ENCODE measurements at regions not wholly inside any gene's neighbourhood (a gene's known extent, or its start where the extent isn't known, plus 50 kb on each side); places are given as distances from the start of the nearest gene placed in this dataset.
"Not testable (repeated sequence)": the region's sequence is repeated elsewhere in the genome, so short reads cannot be mapped to it uniquely, and the experiment has no call there.

DNA sequence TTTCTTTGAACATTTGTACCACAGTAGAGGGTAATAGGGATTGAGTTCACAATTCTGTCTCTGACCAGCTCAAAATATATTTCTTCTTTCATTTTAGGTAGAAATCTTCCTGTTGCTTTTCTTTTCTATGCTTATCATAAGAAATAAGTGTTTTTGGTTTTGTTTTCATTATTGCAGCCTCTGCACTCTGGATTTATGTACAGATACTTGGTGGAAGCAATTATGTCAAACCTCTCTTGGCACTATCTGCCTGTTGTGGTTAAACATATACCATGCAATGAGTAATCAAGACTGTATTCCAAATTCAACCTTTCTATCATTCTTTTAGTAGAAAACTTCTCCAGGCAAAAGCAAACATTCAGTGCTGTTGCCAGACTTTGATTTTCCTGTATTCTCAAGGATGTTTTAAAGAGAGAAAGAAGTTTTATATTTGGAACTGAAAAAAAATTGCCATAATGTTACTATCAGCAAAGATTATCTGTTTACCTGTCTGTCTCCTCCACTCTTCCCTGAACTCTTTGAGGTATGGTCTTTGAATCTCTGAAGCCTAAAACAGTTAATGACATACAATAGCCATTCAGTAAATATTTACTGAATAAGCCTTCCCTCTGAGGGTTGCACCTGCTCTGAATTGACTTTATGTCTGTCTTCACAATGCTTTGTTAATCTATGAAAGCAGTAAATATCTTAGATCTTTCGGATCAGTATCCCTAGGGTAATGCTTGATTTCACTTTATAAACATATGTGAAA lies 612.5 kb upstream of the PRR20A start:
- H3K9me3 ChIP-seq (ENCODE audit: control insufficient read depth in 2 of 2, low read length in 2 of 2) = no peaks in the 10 kb centered on the region

GRCh38 chr13:56530096-56530495 lies 610.6 kb upstream of the PRR20A start:
- H3K9me3 ChIP-seq (ENCODE audit: control insufficient read depth in 2 of 2, low read length in 2 of 2) = no peaks in the 10 kb centered on the region
- H3K27me3 ChIP-seq (ENCODE audit: control insufficient read depth in 2 of 2, insufficient read depth in 2 of 2, low read length in 2 of 2) = no peaks in the 10 kb centered on the region
- H3K4me3 ChIP-seq (ENCODE audit: low read length in 2 of 2) = no peak overlapping the region
- no peak overlapping the region for H3K27ac ChIP-seq (ENCODE audit: low read depth in 2 of 2, low read length in 2 of 2)
- no peak overlapping the region for H3K9ac ChIP-seq (ENCODE audit: low read depth in 1 of 2, low read length in 2 of 2)
- H3K36me3 ChIP-seq (ENCODE audit: control insufficient read depth in 2 of 2, insufficient read depth in 2 of 2, low read length in 2 of 2) = no peaks in the 10 kb centered on the region
- H3K4me1 ChIP-seq (ENCODE audit: control insufficient read depth in 2 of 2, insufficient read depth in 2 of 2, low read length in 2 of 2) = no peaks in the 10 kb centered on the region

More for the DNA sequence above, 612.5 kb upstream of the PRR20A start:
- Histone ChIP-seq H3K9ac (ENCODE audit: low read depth in 1 of 2, low read length in 2 of 2) (no peak overlapping the region), H3K4me3 (ENCODE audit: low read length in 2 of 2) (no peak overlapping the region), H3K27me3 (ENCODE audit: control insufficient read depth in 2 of 2, insufficient read depth in 2 of 2, low read length in 2 of 2) (no peaks in the 10 kb centered on the region), H3K4me1 (ENCODE audit: control insufficient read depth in 2 of 2, insufficient read depth in 2 of 2, low read length in 2 of 2) (no peaks in the 10 kb centered on the region), H3K36me3 (ENCODE audit: control insufficient read depth in 2 of 2, insufficient read depth in 2 of 2, low read length in 2 of 2) (no peaks in the 10 kb centered on the region), H3K27ac (ENCODE audit: low read depth in 2 of 2, low read length in 2 of 2) (no peak overlapping the region)

DNA sequence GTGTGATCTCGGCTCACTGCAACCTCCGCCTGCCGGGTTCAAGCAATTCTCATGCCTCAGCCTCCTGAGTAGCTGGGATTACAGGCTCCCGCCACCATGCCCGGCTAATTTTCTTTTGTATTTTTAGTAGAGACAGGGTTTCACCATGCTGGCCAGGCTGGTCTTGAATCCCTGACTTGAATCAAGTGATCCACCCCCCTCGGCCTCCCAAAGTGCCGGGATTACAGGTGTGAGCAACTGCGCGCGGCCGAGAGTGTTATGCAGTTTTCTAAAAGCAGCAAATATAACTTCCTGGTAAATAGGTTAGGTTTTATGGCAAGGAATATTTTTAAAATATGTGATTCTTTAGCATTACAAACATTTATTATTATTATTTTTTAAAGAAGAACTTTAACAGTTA lies 592.8 kb upstream of the PRR20A start:
- not testable (repeated sequence) for H3K4me3 ChIP-seq (ENCODE audit: low read length in 2 of 2); H3K36me3 ChIP-seq (ENCODE audit: control insufficient read depth in 2 of 2, insufficient read depth in 2 of 2, low read length in 2 of 2); H3K9ac ChIP-seq (ENCODE audit: low read depth in 1 of 2, low read length in 2 of 2); H3K9me3 ChIP-seq (ENCODE audit: control insufficient read depth in 2 of 2, low read length in 2 of 2); H3K27ac ChIP-seq (ENCODE audit: low read depth in 2 of 2, low read length in 2 of 2); H3K27me3 ChIP-seq (ENCODE audit: control insufficient read depth in 2 of 2, insufficient read depth in 2 of 2, low read length in 2 of 2); H3K4me1 ChIP-seq (ENCODE audit: control insufficient read depth in 2 of 2, insufficient read depth in 2 of 2, low read length in 2 of 2)

GRCh38 chr13:56558698-56559320 lies 581.9 kb upstream of the PRR20A start:
- no peaks in the 10 kb centered on the region for H3K36me3 ChIP-seq (ENCODE audit: control insufficient read depth in 2 of 2, insufficient read depth in 2 of 2, low read length in 2 of 2)
- H3K9me3 ChIP-seq (ENCODE audit: control insufficient read depth in 2 of 2, low read length in 2 of 2) = no peaks in the 10 kb centered on the region
- no peak overlapping the region for H3K9ac ChIP-seq (ENCODE audit: low read depth in 1 of 2, low read length in 2 of 2)
- no peak overlapping the region for H3K27ac ChIP-seq (ENCODE audit: low read depth in 2 of 2, low read length in 2 of 2)
- H3K4me3 ChIP-seq (ENCODE audit: low read length in 2 of 2) = no peak overlapping the region
- no peaks in the 10 kb centered on the region for H3K4me1 ChIP-seq (ENCODE audit: control insufficient read depth in 2 of 2, insufficient read depth in 2 of 2, low read length in 2 of 2)
- H3K27me3 ChIP-seq (ENCODE audit: control insufficient read depth in 2 of 2, insufficient read depth in 2 of 2, low read length in 2 of 2) = no peaks in the 10 kb centered on the region

- Histone ChIP-seq H3K9ac (ENCODE audit: low read depth in 1 of 2, low read length in 2 of 2) (no peak overlapping the region), H3K27ac (ENCODE audit: low read depth in 2 of 2, low read length in 2 of 2) (no peak overlapping the region), H3K4me1 (ENCODE audit: control insufficient read depth in 2 of 2, insufficient read depth in 2 of 2, low read length in 2 of 2) (no peaks in the 10 kb centered on the region), H3K4me3 (ENCODE audit: low read length in 2 of 2) (no peak overlapping the region), H3K9me3 (ENCODE audit: control insufficient read depth in 2 of 2, low read length in 2 of 2) (no peaks in the 10 kb centered on the region), H3K36me3 (ENCODE audit: control insufficient read depth in 2 of 2, insufficient read depth in 2 of 2, low read length in 2 of 2) (no peaks in the 10 kb centered on the region), H3K27me3 (ENCODE audit: control insufficient read depth in 2 of 2, insufficient read depth in 2 of 2, low read length in 2 of 2) (no peaks in the 10 kb centered on the region)
These were observed 579.4 kb upstream of the PRR20A start for GRCh38 chr13:56561327-56561726.

DNA sequence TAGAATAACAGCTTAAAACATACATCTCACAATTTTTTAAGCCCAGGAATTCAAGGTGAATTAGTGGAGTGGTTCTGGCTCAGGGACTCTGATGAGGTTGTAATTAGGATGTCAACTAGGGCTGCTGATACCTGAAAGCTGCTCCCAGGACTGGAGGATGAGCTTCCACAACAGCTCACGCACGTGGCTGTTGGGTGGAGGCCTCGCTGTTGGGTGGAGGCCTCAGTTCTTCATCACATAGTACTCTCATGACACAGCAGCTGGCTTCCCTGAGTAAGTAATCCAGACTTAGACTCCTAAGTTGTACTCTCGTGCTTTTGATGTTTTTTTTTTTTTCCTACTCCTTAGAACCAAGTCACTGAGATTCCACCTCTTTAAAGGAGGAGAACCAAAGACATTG lies 577.1 kb upstream of the PRR20A start:
- Histone ChIP-seq H3K4me3 (ENCODE audit: low read length in 2 of 2) (no peak overlapping the region), H3K27ac (ENCODE audit: low read depth in 2 of 2, low read length in 2 of 2) (no peak overlapping the region), H3K27me3 (ENCODE audit: control insufficient read depth in 2 of 2, insufficient read depth in 2 of 2, low read length in 2 of 2) (no peaks in the 10 kb centered on the region), H3K4me1 (ENCODE audit: control insufficient read depth in 2 of 2, insufficient read depth in 2 of 2, low read length in 2 of 2) (no peaks in the 10 kb centered on the region), H3K9ac (ENCODE audit: low read depth in 1 of 2, low read length in 2 of 2) (no peak overlapping the region), H3K36me3 (ENCODE audit: control insufficient read depth in 2 of 2, insufficient read depth in 2 of 2, low read length in 2 of 2) (no peaks in the 10 kb centered on the region), H3K9me3 (ENCODE audit: control insufficient read depth in 2 of 2, low read length in 2 of 2) (no peaks in the 10 kb centered on the region)

GRCh38 chr13:56586976-56587375 lies 553.7 kb upstream of the PRR20A start:
- Histone ChIP-seq H3K27me3 (ENCODE audit: control insufficient read depth in 2 of 2, insufficient read depth in 2 of 2, low read length in 2 of 2) (no peaks in the 10 kb centered on the region), H3K9me3 (ENCODE audit: control insufficient read depth in 2 of 2, low read length in 2 of 2) (no peaks in the 10 kb centered on the region), H3K36me3 (ENCODE audit: control insufficient read depth in 2 of 2, insufficient read depth in 2 of 2, low read length in 2 of 2) (no peaks in the 10 kb centered on the region), H3K4me1 (ENCODE audit: control insufficient read depth in 2 of 2, insufficient read depth in 2 of 2, low read length in 2 of 2) (no peaks in the 10 kb centered on the region), H3K27ac (ENCODE audit: low read depth in 2 of 2, low read length in 2 of 2) (no peak overlapping the region), H3K9ac (ENCODE audit: low read depth in 1 of 2, low read length in 2 of 2) (no peak overlapping the region), H3K4me3 (ENCODE audit: low read length in 2 of 2) (no peak overlapping the region)

DNA sequence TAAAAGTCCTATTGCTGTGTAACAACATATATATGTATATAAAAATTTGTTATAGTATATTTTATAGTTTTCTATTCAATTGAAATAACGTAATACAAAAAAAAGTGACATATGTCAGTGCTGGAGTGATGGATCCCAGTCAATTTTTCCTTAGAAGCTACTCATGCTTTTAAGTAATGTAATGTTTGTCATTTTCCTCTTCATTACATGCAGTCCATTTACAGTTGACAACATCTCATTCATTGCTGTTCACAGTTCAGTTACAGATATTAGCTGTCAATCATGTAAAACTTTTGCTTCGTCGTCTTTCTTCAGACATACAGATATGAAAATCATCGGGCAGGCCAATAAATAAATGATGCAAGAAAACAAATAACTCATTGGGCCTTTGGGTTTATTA lies 525.1 kb upstream of the PRR20A start:
- Histone ChIP-seq H3K36me3 (ENCODE audit: control insufficient read depth in 2 of 2, insufficient read depth in 2 of 2, low read length in 2 of 2) (no peaks in the 10 kb centered on the region), H3K4me1 (ENCODE audit: control insufficient read depth in 2 of 2, insufficient read depth in 2 of 2, low read length in 2 of 2) (no peaks in the 10 kb centered on the region), H3K9me3 (ENCODE audit: control insufficient read depth in 2 of 2, low read length in 2 of 2) (peaks cover 0 to 5% of the 10 kb centered on the region in 2 donors), H3K27ac (ENCODE audit: low read depth in 2 of 2, low read length in 2 of 2) (no peak overlapping the region), H3K4me3 (ENCODE audit: low read length in 2 of 2) (no peak overlapping the region), H3K9ac (ENCODE audit: low read depth in 1 of 2, low read length in 2 of 2) (no peak overlapping the region), H3K27me3 (ENCODE audit: control insufficient read depth in 2 of 2, insufficient read depth in 2 of 2, low read length in 2 of 2) (no peaks in the 10 kb centered on the region)

DNA sequence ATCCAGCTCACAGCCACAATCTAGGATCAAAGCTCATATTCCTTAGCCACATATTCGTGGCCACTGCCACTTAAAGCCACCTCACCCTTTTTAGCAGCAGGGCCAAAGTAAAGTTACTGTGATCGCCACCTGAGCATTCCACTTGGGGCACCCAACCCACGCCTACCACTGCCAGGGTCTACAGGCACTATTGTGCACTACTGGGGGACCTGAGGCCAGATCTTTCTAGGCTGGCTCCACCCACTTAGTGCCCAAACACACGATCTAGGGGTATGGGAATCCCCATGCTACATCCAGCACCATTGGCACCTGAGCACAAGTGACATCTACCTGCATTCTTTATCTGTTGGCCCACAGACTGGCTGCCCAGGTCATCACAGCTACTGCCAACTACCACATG lies 517.9 kb upstream of the PRR20A start:
- Histone ChIP-seq H3K4me3 (ENCODE audit: low read length in 2 of 2) (no peak overlapping the region), H3K36me3 (ENCODE audit: control insufficient read depth in 2 of 2, insufficient read depth in 2 of 2, low read length in 2 of 2) (no peaks in the 10 kb centered on the region), H3K27ac (ENCODE audit: low read depth in 2 of 2, low read length in 2 of 2) (no peak overlapping the region), H3K9ac (ENCODE audit: low read depth in 1 of 2, low read length in 2 of 2) (no peak overlapping the region), H3K9me3 (ENCODE audit: control insufficient read depth in 2 of 2, low read length in 2 of 2) (peaks cover 0 to 12% of the 10 kb centered on the region in 2 donors), H3K4me1 (ENCODE audit: control insufficient read depth in 2 of 2, insufficient read depth in 2 of 2, low read length in 2 of 2) (no peaks in the 10 kb centered on the region), H3K27me3 (ENCODE audit: control insufficient read depth in 2 of 2, insufficient read depth in 2 of 2, low read length in 2 of 2) (no peaks in the 10 kb centered on the region)

GRCh38 chr13:56628886-56629285 lies 511.8 kb upstream of the PRR20A start:
- H3K27ac ChIP-seq (ENCODE audit: low read depth in 2 of 2, low read length in 2 of 2); H3K4me3 ChIP-seq (ENCODE audit: low read length in 2 of 2); H3K9me3 ChIP-seq (ENCODE audit: control insufficient read depth in 2 of 2, low read length in 2 of 2); H3K27me3 ChIP-seq (ENCODE audit: control insufficient read depth in 2 of 2, insufficient read depth in 2 of 2, low read length in 2 of 2); H3K36me3 ChIP-seq (ENCODE audit: control insufficient read depth in 2 of 2, insufficient read depth in 2 of 2, low read length in 2 of 2); H3K4me1 ChIP-seq (ENCODE audit: control insufficient read depth in 2 of 2, insufficient read depth in 2 of 2, low read length in 2 of 2); H3K9ac ChIP-seq (ENCODE audit: low read depth in 1 of 2, low read length in 2 of 2): not testable (repeated sequence)

Data from mucosa of rectum (tissue), 2 donors.